Subcutaneous abdominal adipose tissue (tissue), 5 donors: ENCODE measurements at regions not wholly inside any gene's neighbourhood (a gene's known extent, or its start where the extent isn't known, plus 50 kb on each side); places are given as distances from the start of the nearest gene placed in this dataset.

Source experiments
- H3K27ac ChIP-seq: one replicate; pipeline ENCODE4 v1.7.0; 2013; ENCODE audit warnings: low read depth, mild to moderate bottlenecking, inconsistent platforms, low read length, moderate library complexity
- H3K27me3 ChIP-seq, 5 donors: one replicate each; pipeline ENCODE4 v1.7.0; 2013; ENCODE audit warnings: low read length in 5 of 5, inconsistent platforms in 1 of 5; ENCODE audit not compliant: control insufficient read depth in 5 of 5, insufficient read depth in 4 of 5
- H3K36me3 ChIP-seq, 5 donors: one replicate each; pipeline ENCODE4 v1.7.0; 2013; ENCODE audit warnings: low read length in 5 of 5; ENCODE audit not compliant: control insufficient read depth in 5 of 5, insufficient read depth in 5 of 5
- H3K4me1 ChIP-seq, 5 donors: one replicate each; pipeline ENCODE4 v1.7.0; 2013; ENCODE audit warnings: low read length in 5 of 5, mild to moderate bottlenecking in 3 of 5, moderate library complexity in 1 of 5; ENCODE audit not compliant: control insufficient read depth in 5 of 5, insufficient read depth in 5 of 5
- H3K4me3 ChIP-seq, 5 donors: one replicate each; pipeline ENCODE4 v1.7.0; 2013; ENCODE audit warnings: low read length in 5 of 5, low read depth in 1 of 5
- H3K9ac ChIP-seq, 5 donors: one replicate each; pipeline ENCODE4 v1.7.0; 2013; ENCODE audit warnings: low read length in 5 of 5, mild to moderate bottlenecking in 4 of 5, moderate library complexity in 3 of 5
- H3K9me3 ChIP-seq, 5 donors: one replicate each; pipeline ENCODE4 v1.7.0; 2013; ENCODE audit warnings: low read length in 5 of 5; ENCODE audit not compliant: control insufficient read depth in 5 of 5
- donor health status: healthy.
- donor health status: healthy.
- donor health status: healthy.
- donor health status: healthy.
- donor health status: healthy.

DNA sequence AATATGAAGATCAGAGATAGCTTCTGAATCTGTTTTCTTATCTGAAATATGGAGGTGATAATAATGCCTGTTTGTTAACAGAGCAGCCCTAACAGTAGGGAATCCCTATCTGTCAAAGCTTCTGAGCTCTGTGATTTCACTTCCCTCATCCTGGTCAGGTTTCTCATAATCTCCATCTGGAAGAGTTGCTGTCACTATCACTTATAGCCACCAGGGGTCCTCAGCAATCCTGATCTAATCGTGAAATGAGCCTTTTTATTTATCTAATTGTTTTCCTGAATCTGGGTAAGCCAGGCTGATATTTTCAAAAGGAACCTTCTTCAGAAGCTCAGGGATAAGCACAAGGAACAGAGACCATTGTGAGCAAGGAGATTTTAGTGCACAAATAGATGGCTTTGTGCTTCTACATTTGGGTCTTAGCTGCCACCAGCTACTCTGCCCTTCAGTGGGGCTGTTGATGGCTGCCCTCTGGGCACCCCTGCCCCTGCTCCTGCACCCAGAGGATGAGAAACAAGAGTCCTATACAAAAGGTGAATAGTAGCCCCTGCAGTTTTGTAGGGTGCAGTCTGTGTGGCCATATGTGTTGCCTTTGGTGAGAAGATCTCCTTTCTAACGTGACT, 196.4 kb upstream of the RADX start:
- Histone ChIP-seq H3K36me3 (no peaks in the 10 kb centered on the region), H3K27me3 (peaks cover 0 to 4% (median 2%) of the 10 kb centered on the region in 5 donors), H3K9me3 (no peaks in the 10 kb centered on the region), H3K4me3 (no peak overlapping the region), H3K9ac (no peak overlapping the region), H3K4me1 (no peaks in the 10 kb centered on the region), H3K27ac (no peak overlapping the region)

DNA sequence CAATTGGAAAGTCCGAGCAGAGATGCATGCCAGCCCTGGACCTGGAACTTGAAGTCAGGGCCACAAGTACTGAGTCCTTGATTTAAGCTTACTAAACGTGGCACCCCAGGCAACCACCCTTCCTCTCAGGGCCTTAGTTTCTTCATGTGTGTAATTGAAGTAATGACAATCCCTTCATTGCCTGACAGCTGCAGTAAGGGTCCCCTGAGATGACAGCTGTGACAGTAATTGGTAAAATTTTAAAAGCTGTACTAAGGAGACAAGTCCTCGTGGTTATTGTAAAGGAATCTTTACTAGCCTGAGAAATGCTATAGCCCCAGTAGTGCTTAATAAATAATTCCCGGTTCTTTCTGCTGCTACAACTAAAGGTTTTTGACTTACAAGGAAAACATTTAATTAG, 175.1 kb upstream of the RADX start:
- Histone ChIP-seq H3K4me3 (no peak overlapping the region), H3K27me3 (peaks cover 0 to 13% (median 4%) of the 10 kb centered on the region in 5 donors), H3K27ac (no peak overlapping the region)

GRCh38 chrX:106437407-106437806, 174.4 kb upstream of the RADX start:
- Histone ChIP-seq H3K9me3 (no peaks in the 10 kb centered on the region), H3K27ac (no peak overlapping the region), H3K27me3 (peaks cover 0 to 12% (median 4%) of the 10 kb centered on the region in 5 donors), H3K9ac (no peak overlapping the region), H3K4me3 (no peak overlapping the region), H3K4me1 (no peaks in the 10 kb centered on the region), H3K36me3 (no peaks in the 10 kb centered on the region)

More for the DNA sequence above, 175.1 kb upstream of the RADX start:
- H3K9me3 ChIP-seq = no peaks in the 10 kb centered on the region
- H3K9ac ChIP-seq = no peak overlapping the region
- no peaks in the 10 kb centered on the region for H3K36me3 ChIP-seq
- H3K4me1 ChIP-seq = no peaks in the 10 kb centered on the region

GRCh38 chrX:106450405-106450804, 161.4 kb upstream of the RADX start:
- no peak overlapping the region for H3K4me3 ChIP-seq
- peaks cover 0 to 4% (median 0%) of the 10 kb centered on the region in 5 donors for H3K27me3 ChIP-seq
- H3K36me3 ChIP-seq = no peaks in the 10 kb centered on the region
- no peaks in the 10 kb centered on the region for H3K9me3 ChIP-seq
- no peaks in the 10 kb centered on the region for H3K4me1 ChIP-seq
- H3K9ac ChIP-seq = no peak overlapping the region
- H3K27ac ChIP-seq = no peak overlapping the region

GRCh38 chrX:106451933-106452332, 159.8 kb upstream of the RADX start:
- H3K27me3 ChIP-seq = no peaks in the 10 kb centered on the region
- H3K9me3 ChIP-seq = no peaks in the 10 kb centered on the region

GRCh38 chrX:106454991-106455390, 156.8 kb upstream of the RADX start:
- Histone ChIP-seq H3K9ac (no peak overlapping the region), H3K4me3 (no peak overlapping the region), H3K4me1 (no peaks in the 10 kb centered on the region), H3K27ac (no peak overlapping the region), H3K27me3 (peaks cover 0 to 5% (median 0%) of the 10 kb centered on the region in 5 donors), H3K9me3 (no peaks in the 10 kb centered on the region), H3K36me3 (no peaks in the 10 kb centered on the region)

More at GRCh38 chrX:106451933-106452332, 159.8 kb upstream of the RADX start:
- Histone ChIP-seq H3K36me3 (no peaks in the 10 kb centered on the region), H3K27ac (no peak overlapping the region), H3K9ac (no peak overlapping the region), H3K4me3 (no peak overlapping the region), H3K4me1 (no peaks in the 10 kb centered on the region)

GRCh38 chrX:106457802-106458201, 154.0 kb upstream of the RADX start:
- Histone ChIP-seq H3K4me1 (no peaks in the 10 kb centered on the region), H3K9ac (no peak overlapping the region), H3K27ac (no peak overlapping the region), H3K27me3 (peaks cover 0 to 6% (median 4%) of the 10 kb centered on the region in 5 donors), H3K4me3 (no peak overlapping the region), H3K9me3 (no peaks in the 10 kb centered on the region), H3K36me3 (no peaks in the 10 kb centered on the region)

- Histone ChIP-seq H3K9me3 (no peaks in the 10 kb centered on the region), H3K9ac (no peak overlapping the region), H3K27ac (no peak overlapping the region), H3K4me3 (no peak overlapping the region), H3K36me3 (no peaks in the 10 kb centered on the region), H3K27me3 (peaks cover 6 to 18% (median 14%) of the 10 kb centered on the region in 5 donors), H3K4me1 (no peaks in the 10 kb centered on the region)
Observed at GRCh38 chrX:106467422-106467821, 144.4 kb upstream of the RADX start.

DNA sequence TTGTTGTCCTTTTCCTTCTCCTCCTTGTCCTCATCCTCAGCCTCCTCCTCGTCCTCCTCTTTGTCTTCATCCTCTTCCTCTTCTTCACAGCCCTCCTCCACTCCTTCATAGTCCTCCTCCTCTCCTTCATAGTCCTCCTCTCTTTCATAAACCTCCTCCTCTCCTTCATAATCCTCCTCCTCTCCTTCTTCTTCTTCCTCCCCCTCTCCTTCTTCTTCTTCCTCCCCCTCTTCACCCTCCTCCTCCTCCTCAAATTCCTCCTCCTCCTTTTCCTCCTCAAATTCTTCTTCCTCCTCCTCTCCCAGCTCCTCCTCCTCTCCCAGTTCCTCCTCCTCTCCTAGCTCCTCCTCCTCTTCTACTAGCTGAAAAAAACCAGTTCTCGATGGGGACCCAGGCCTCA, 143.8 kb upstream of the RADX start:
- H3K36me3 ChIP-seq = no peaks in the 10 kb centered on the region
- H3K4me1 ChIP-seq = no peaks in the 10 kb centered on the region
- no peaks in the 10 kb centered on the region for H3K9me3 ChIP-seq
- H3K27me3 ChIP-seq = peaks cover 6 to 18% (median 14%) of the 10 kb centered on the region in 5 donors
- no peak overlapping the region for H3K27ac ChIP-seq
- no peak overlapping the region for H3K4me3 ChIP-seq
- no peak overlapping the region for H3K9ac ChIP-seq

- H3K9ac ChIP-seq = no peak overlapping the region
- H3K9me3 ChIP-seq = no peaks in the 10 kb centered on the region
- peaks cover 6 to 18% (median 14%) of the 10 kb centered on the region in 5 donors for H3K27me3 ChIP-seq
- no peak overlapping the region for H3K4me3 ChIP-seq
- H3K36me3 ChIP-seq = no peaks in the 10 kb centered on the region
- no peaks in the 10 kb centered on the region for H3K4me1 ChIP-seq
- no peak overlapping the region for H3K27ac ChIP-seq
Observed at GRCh38 chrX:106468433-106468832, 143.3 kb upstream of the RADX start.
